ENCODE measurements at regions not wholly inside any gene's neighbourhood (a gene's known extent, or its start where the extent isn't known, plus 50 kb on each side); places are given as distances from the start of the nearest gene placed in this dataset.

DNA sequence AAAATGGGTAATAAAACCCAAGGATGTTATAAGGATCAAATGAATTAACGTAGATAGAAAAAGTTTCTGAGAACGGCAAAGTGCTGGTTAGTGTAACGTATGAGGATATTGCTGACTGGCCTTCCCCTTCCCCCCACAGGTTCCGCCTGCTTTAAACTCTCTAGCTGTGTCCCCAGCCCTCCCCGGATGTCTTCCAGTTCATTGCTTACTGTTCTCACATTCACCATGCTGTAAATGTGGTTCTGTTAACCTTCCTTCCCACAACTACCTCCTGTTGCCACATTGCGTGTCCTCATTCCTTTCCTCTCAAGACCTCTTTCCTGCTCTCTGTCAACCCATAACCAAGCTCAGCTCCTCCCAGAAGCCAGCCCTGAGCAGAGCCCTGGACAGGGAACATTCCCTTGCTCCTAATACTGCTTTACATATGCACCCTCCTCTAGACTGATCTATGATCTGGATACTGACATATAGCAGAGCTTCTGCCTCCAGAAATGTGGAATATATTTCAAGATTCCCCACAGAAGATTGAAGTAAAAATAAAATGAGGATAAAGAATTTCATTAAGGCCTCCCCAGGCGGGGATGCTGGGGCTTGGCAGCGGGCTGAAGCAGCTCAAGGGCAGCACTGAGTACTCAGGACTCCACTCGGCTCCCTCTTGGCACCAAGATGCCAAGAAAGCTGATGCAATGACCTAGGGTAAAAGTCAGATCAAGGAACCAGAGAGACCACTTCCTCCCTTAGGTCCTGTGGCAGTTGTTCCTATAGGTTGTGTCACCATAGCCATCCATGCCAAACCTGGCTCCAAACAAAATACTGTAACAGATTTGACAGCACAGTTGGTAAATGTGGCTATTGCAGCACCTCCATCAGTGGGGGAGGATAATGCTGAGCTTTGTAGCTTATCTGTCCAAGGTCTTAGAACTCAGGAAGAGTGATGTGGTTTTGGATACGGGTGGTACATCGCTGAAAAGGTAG is 136.4 kb upstream of the PIK3C3 start:
- Mint-ChIP-seq H3K4me3 (ENCODE audit: unreplicated experiment) (no peak overlapping the region), H3K27ac (ENCODE audit: low read depth, unreplicated experiment) (no peak overlapping the region), H3K27me3 (ENCODE audit: insufficient read depth, unreplicated experiment) (no peaks in the 10 kb centered on the region), H3K4me1 (ENCODE audit: insufficient read depth, unreplicated experiment) (no peaks in the 10 kb centered on the region), H3K36me3 (ENCODE audit: insufficient read depth, unreplicated experiment) (no peaks in the 10 kb centered on the region), H3K9me3 (ENCODE audit: unreplicated experiment) (no peaks in the 10 kb centered on the region)
- no TSS peak for BruUV-seq (replicated peaks)
- DNase-seq (ENCODE audit: unreplicated experiment), result no peak
- intact Hi-C loops (cut with micrococcal nuclease), result no loop called here
- TF ChIP-seq, protein P1, sequence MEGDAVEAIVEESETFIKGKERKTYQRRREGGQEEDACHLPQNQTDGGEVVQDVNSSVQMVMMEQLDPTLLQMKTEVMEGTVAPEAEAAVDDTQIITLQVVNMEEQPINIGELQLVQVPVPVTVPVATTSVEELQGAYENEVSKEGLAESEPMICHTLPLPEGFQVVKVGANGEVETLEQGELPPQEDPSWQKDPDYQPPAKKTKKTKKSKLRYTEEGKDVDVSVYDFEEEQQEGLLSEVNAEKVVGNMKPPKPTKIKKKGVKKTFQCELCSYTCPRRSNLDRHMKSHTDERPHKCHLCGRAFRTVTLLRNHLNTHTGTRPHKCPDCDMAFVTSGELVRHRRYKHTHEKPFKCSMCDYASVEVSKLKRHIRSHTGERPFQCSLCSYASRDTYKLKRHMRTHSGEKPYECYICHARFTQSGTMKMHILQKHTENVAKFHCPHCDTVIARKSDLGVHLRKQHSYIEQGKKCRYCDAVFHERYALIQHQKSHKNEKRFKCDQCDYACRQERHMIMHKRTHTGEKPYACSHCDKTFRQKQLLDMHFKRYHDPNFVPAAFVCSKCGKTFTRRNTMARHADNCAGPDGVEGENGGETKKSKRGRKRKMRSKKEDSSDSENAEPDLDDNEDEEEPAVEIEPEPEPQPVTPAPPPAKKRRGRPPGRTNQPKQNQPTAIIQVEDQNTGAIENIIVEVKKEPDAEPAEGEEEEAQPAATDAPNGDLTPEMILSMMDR (IDR thresholded peaks at IDR 0.05; ENCODE audit: unreplicated experiment), result no peak
- ChIA-PET POLR2A (interaction anchor here (0.6 kb wide), 1 partner anchor 18 kb away, joined by 3 read pairs; no protein-coding TSS in a partner anchor), CTCF (no interaction called here)

DNA sequence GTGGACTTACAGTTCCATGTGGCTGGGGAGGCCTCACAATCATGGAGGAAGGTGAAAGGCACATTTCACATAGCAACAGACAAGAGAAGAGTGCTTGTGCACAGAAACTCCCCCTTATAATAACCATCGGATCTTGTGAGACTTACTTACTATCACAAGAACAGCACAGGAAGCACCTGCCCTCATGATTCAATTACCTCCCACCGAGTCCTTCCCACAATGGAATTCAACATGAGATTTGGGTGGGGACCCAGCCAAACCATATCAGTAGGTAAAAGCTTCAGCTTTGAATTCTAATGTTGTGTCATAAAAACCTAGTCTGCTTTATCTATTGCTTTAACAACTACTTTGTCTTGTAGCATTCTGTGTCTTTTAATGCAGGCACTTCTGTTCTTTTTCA is 140.4 kb upstream of the PIK3C3 start:
- ChIA-PET POLR2A (no interaction called here), CTCF (no interaction called here)
- TF ChIP-seq, protein P1 (IDR thresholded peaks at IDR 0.05; ENCODE audit: unreplicated experiment), result no peak
- peaks cover 3% of the 10 kb centered on the region for H3K4me1 Mint-ChIP-seq (ENCODE audit: insufficient read depth, unreplicated experiment)
- H3K4me3 Mint-ChIP-seq (ENCODE audit: unreplicated experiment), result no peak overlapping the region
- no peak overlapping the region for H3K27ac Mint-ChIP-seq (ENCODE audit: low read depth, unreplicated experiment)
- no peaks in the 10 kb centered on the region for H3K27me3 Mint-ChIP-seq (ENCODE audit: insufficient read depth, unreplicated experiment)
- no peak for DNase-seq (ENCODE audit: unreplicated experiment)
- no peaks in the 10 kb centered on the region for H3K36me3 Mint-ChIP-seq (ENCODE audit: insufficient read depth, unreplicated experiment)
- intact Hi-C loops (cut with micrococcal nuclease), result no loop called here
- no peaks in the 10 kb centered on the region for H3K9me3 Mint-ChIP-seq (ENCODE audit: unreplicated experiment)
- BruUV-seq (replicated peaks), result no TSS peak

DNA sequence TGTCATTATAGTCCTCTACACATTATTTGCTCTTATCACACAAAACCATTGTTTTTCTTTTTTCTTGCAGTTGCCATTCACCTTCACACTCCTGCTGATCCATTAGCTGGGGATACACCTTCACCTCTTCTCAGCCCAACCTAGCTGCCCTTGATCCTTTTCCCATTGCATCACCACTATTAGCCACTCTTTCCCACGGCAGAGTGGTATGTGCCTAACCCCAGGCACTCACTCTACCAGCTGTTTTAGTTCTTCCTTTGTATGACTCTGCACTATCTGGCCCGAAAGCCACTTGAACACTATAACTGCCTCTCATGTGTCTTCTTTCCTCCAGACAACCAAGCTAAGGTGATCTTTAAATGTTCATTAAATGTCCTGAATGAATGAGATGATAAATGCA is 145.4 kb upstream of the PIK3C3 start:
- H3K36me3 Mint-ChIP-seq (ENCODE audit: insufficient read depth, unreplicated experiment), result no peaks in the 10 kb centered on the region
- BruUV-seq (replicated peaks), result no TSS peak
- ChIA-PET CTCF (interaction anchor here (0.5 kb wide), 1 partner anchor 292 kb away, joined by 3 read pairs; no protein-coding TSS in a partner anchor), POLR2A (no interaction called here)
- H3K4me3 Mint-ChIP-seq (ENCODE audit: unreplicated experiment), result no peak overlapping the region
- H3K27me3 Mint-ChIP-seq (ENCODE audit: insufficient read depth, unreplicated experiment), result no peaks in the 10 kb centered on the region
- DNase-seq (ENCODE audit: unreplicated experiment), result peak; percentile 28
- peaks cover 6% of the 10 kb centered on the region for H3K4me1 Mint-ChIP-seq (ENCODE audit: insufficient read depth, unreplicated experiment)
- intact Hi-C loops (cut with micrococcal nuclease), result no loop called here
- TF ChIP-seq, protein P1 (IDR thresholded peaks at IDR 0.05; ENCODE audit: unreplicated experiment), result no peak
- H3K27ac Mint-ChIP-seq (ENCODE audit: low read depth, unreplicated experiment), result no peak overlapping the region
- no peaks in the 10 kb centered on the region for H3K9me3 Mint-ChIP-seq (ENCODE audit: unreplicated experiment)

DNA sequence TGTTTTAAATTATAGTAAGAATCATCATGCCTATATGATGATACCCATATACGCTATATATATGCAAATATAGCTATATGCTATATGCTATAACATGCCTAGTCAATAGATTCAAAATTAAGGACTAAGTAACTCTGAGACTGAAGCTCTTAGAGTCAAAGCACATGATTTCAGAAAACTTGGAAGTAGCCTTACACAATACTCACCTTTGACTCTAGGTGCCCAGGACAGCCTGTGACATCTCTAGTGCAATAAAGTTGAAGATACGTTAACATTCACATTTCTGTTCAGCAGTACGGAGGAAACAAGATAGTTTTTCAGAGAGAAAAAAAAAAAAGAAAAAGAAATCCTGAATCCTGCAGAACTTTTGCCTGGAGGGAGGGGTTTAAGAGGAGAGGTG is 149.7 kb upstream of the PIK3C3 start:
- CTCF ChIA-PET, result interaction anchor here (0.5 kb wide), 1 partner anchor 343 kb away, joined by 3 read pairs; no protein-coding TSS in a partner anchor
- TF ChIP-seq, protein P1 (IDR thresholded peaks at IDR 0.05; ENCODE audit: unreplicated experiment), result no peak

More for the DNA sequence above, 149.7 kb upstream of the PIK3C3 start:
- Mint-ChIP-seq H3K9me3 (ENCODE audit: unreplicated experiment) (no peaks in the 10 kb centered on the region), H3K27me3 (ENCODE audit: insufficient read depth, unreplicated experiment) (no peaks in the 10 kb centered on the region), H3K27ac (ENCODE audit: low read depth, unreplicated experiment) (no peak overlapping the region), H3K36me3 (ENCODE audit: insufficient read depth, unreplicated experiment) (no peaks in the 10 kb centered on the region), H3K4me3 (ENCODE audit: unreplicated experiment) (no peak overlapping the region), H3K4me1 (ENCODE audit: insufficient read depth, unreplicated experiment) (peaks cover 6% of the 10 kb centered on the region)
- no peak for DNase-seq (ENCODE audit: unreplicated experiment)
- intact Hi-C loops (cut with micrococcal nuclease), result no loop called here
- BruUV-seq (replicated peaks), result no TSS peak
- POLR2A ChIA-PET, result no interaction called here

Data from MCF 10A (cell line).